Neural crest cell (in vitro differentiated cells): ENCODE measurements at regions not wholly inside any gene's neighbourhood (a gene's known extent, or its start where the extent isn't known, plus 50 kb on each side); places are given as distances from the start of the nearest gene placed in this dataset.
"Not testable (repeated sequence)": the region's sequence is repeated elsewhere in the genome, so short reads cannot be mapped to it uniquely, and the experiment has no call there.

ENCODE experiments used
- DNase-seq: peaks from one replicate; pipeline ENCODE4 v3.0.0; 2021; ENCODE audit warnings: low read depth, mixed read lengths, low spot score
- H3K27ac Mint-ChIP-seq: one replicate; pipeline ENCODE4 v1.8.0; 2021; ENCODE audit warnings: mild to moderate bottlenecking, mixed read lengths; ENCODE audit not compliant: unreplicated experiment
- H3K27me3 Mint-ChIP-seq: 2 replicates; pipeline ENCODE4 v1.8.0; 2021; ENCODE audit warnings: low read depth, mild to moderate bottlenecking, mixed read lengths
- H3K36me3 Mint-ChIP-seq: 2 replicates; pipeline ENCODE4 v1.8.0; 2021; ENCODE audit warnings: low read depth, mild to moderate bottlenecking, mixed read lengths
- H3K4me1 Mint-ChIP-seq: 2 replicates; pipeline ENCODE4 v1.8.0; 2021; ENCODE audit warnings: mixed read lengths
- H3K4me3 Mint-ChIP-seq: one replicate; pipeline ENCODE4 v1.8.0; 2021; ENCODE audit warnings: mild to moderate bottlenecking, mixed read lengths
- H3K9me3 Mint-ChIP-seq: 2 replicates; pipeline ENCODE4 v1.8.0; 2021; ENCODE audit warnings: mixed read lengths
- CTCF ChIP-seq: fragments of 200-600 bp; sonication (generic); conservative IDR thresholded peaks from 2 replicates; pipeline ENCODE4 v1.5.0; 2021; ENCODE audit warnings: antibody characterized with exemption, mild to moderate bottlenecking

DNA sequence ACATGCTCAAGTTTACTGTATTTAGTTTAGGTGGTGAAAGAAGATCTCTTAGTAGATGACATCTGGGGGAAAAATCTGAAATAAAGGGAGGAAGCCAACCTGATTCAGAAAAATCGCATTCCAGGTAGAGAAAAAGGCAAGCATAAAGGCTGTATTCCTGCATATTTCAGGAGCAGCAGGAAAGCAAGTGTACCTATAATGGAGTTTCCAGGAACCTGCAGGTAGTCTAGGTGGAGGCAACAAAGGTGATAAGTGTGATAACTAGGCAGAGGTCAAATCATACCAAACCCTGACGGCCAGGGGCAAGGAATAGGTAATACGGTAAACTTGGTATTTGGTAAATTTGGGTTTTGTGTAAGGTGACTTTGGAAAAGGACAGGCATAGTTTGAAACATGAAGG lies 132.8 kb upstream of the GOT2 start:
- no peak for TF ChIP-seq CTCF
- Mint-ChIP-seq H3K4me3 (no peak overlapping the region), H3K4me1 (no peaks in the 10 kb centered on the region), H3K27me3 (peaks cover 25% of the 10 kb centered on the region), H3K27ac (no peak overlapping the region), H3K36me3 (no peaks in the 10 kb centered on the region), H3K9me3 (no peaks in the 10 kb centered on the region)
- DNase-seq, result no peak

- Mint-ChIP-seq H3K36me3 (no peaks in the 10 kb centered on the region), H3K9me3 (no peaks in the 10 kb centered on the region), H3K4me1 (no peaks in the 10 kb centered on the region), H3K27ac (no peak overlapping the region), H3K27me3 (peaks cover 31% of the 10 kb centered on the region), H3K4me3 (no peak overlapping the region)
- TF ChIP-seq CTCF, result no peak
- no peak for DNase-seq
Measured at GRCh38 chr16:58863761-58864160, 129.6 kb upstream of the GOT2 start.

GRCh38 chr16:58863042-58863441 lies 128.9 kb upstream of the GOT2 start:
- no peak overlapping the region for H3K27ac Mint-ChIP-seq
- no peak for TF ChIP-seq CTCF

GRCh38 chr16:58862334-58863021 lies 128.4 kb upstream of the GOT2 start:
- no peaks in the 10 kb centered on the region for H3K9me3 Mint-ChIP-seq
- peaks cover 23% of the 10 kb centered on the region for H3K27me3 Mint-ChIP-seq
- no peak overlapping the region for H3K27ac Mint-ChIP-seq
- H3K4me1 Mint-ChIP-seq, result no peaks in the 10 kb centered on the region
- H3K36me3 Mint-ChIP-seq, result no peaks in the 10 kb centered on the region
- no peak for TF ChIP-seq CTCF
- no peak overlapping the region for H3K4me3 Mint-ChIP-seq
- no peak for DNase-seq

More at GRCh38 chr16:58863042-58863441, 128.9 kb upstream of the GOT2 start:
- Mint-ChIP-seq H3K4me3 (no peak overlapping the region), H3K27me3 (peaks cover 25% of the 10 kb centered on the region), H3K4me1 (no peaks in the 10 kb centered on the region), H3K9me3 (no peaks in the 10 kb centered on the region), H3K36me3 (no peaks in the 10 kb centered on the region)
- no peak for DNase-seq

DNA sequence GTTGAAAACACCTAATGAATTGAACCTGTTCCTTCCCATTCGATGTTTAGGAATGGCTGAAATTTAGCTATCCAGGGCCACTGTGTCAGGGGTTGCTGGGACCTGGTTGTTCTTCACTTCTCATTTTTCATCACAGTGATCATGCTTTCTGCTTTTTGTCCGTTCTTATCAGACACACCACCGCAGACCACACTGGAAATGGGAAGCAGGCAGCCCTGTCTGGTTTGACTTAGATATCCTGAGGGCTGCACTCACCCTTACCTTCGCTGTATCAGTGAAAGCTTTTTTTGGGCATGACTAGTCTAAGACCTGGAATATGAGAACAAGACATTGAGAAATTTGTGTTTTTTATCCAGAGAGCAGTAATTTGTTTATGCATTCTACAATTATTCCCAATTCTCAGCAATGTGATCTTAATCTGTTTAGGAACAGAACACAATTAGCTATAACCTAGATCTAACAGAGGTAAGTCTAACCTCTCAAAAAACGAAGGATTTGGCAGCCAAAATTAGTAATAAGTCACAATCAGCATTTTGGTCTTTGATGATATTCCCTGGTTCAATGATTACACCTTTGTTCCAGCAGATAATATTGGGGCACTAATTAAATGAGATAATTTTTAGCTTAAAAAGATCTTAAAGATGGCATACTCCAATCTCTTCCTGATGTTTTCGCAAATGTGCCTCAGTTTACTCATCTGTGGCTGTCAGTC lies 126.0 kb upstream of the GOT2 start:
- no peak for DNase-seq
- H3K4me3 Mint-ChIP-seq, result no peak overlapping the region
- TF ChIP-seq CTCF, result no peak
- H3K27ac Mint-ChIP-seq, result no peak overlapping the region
- no peaks in the 10 kb centered on the region for H3K9me3 Mint-ChIP-seq
- H3K4me1 Mint-ChIP-seq, result peaks cover 9% of the 10 kb centered on the region
- peaks cover 15% of the 10 kb centered on the region for H3K27me3 Mint-ChIP-seq
- no peaks in the 10 kb centered on the region for H3K36me3 Mint-ChIP-seq

- not testable (repeated sequence) for H3K4me3 Mint-ChIP-seq, H3K27ac Mint-ChIP-seq, H3K36me3 Mint-ChIP-seq, H3K9me3 Mint-ChIP-seq, DNase-seq
- Mint-ChIP-seq H3K4me1 (peaks cover 21% of the 10 kb centered on the region), H3K27me3 (peaks cover 15% of the 10 kb centered on the region)
Measured at GRCh38 chr16:58858577-58858976, 124.5 kb upstream of the GOT2 start.
